HG03469 (cell line): ENCODE measurements at regions not wholly inside any gene's neighbourhood (a gene's known extent, or its start where the extent isn't known, plus 50 kb on each side); places are given as distances from the start of the nearest gene placed in this dataset.

Source experiments
- ATAC-seq: cut with Tn5 transposase; IDR thresholded peaks from one replicate; pipeline ENCODE4 v1.9.1; 2021; ENCODE audit warnings: mild to moderate bottlenecking, moderate library complexity, moderate number of reproducible peaks; ENCODE audit not compliant: unreplicated experiment

GRCh38 chr2:199631129-199631528 lies 173.4 kb upstream of the SATB2 start:
- ATAC-seq, result no peak

- ATAC-seq, result no peak
Measured at GRCh38 chr2:199629301-199629700, 171.6 kb upstream of the SATB2 start.

GRCh38 chr2:199627417-199627816 lies 169.7 kb upstream of the SATB2 start:
- no peak for ATAC-seq

- no peak for ATAC-seq
Measured at GRCh38 chr2:199624958-199625357, 167.2 kb upstream of the SATB2 start.

GRCh38 chr2:199612509-199613130 lies 154.9 kb upstream of the SATB2 start:
- ATAC-seq, result no peak

GRCh38 chr2:199607914-199608313 lies 150.2 kb upstream of the SATB2 start:
- ATAC-seq, result no peak

- no peak for ATAC-seq
Measured at GRCh38 chr2:199606193-199606780, 148.5 kb upstream of the SATB2 start.

- no peak for ATAC-seq
Measured at GRCh38 chr2:199603721-199604291, 146.1 kb upstream of the SATB2 start.

GRCh38 chr2:199602896-199603717 lies 145.4 kb upstream of the SATB2 start:
- no peak for ATAC-seq

GRCh38 chr2:199602271-199602895 lies 144.6 kb upstream of the SATB2 start:
- no peak for ATAC-seq

- ATAC-seq, result no peak
Measured at GRCh38 chr2:199596549-199596948, 138.8 kb upstream of the SATB2 start.

GRCh38 chr2:199594443-199594842 lies 136.7 kb upstream of the SATB2 start:
- ATAC-seq, result no peak

GRCh38 chr2:199591826-199592225 lies 134.1 kb upstream of the SATB2 start:
- ATAC-seq, result no peak

GRCh38 chr2:199590321-199591203 lies 132.8 kb upstream of the SATB2 start:
- no peak for ATAC-seq

- ATAC-seq, result no peak
Measured at GRCh38 chr2:199589306-199589705, 131.6 kb upstream of the SATB2 start.

- no peak for ATAC-seq
Measured at GRCh38 chr2:199588054-199588453, 130.3 kb upstream of the SATB2 start.

- ATAC-seq, result no peak
Measured at GRCh38 chr2:199586646-199587045, 128.9 kb upstream of the SATB2 start.

GRCh38 chr2:199583676-199584075 lies 125.9 kb upstream of the SATB2 start:
- ATAC-seq, result no peak

GRCh38 chr2:199581935-199582360 lies 124.2 kb upstream of the SATB2 start:
- no peak for ATAC-seq

- no peak for ATAC-seq
Measured at GRCh38 chr2:199581408-199581807, 123.7 kb upstream of the SATB2 start.
